Adrenal gland (tissue), 9 donors: ENCODE measurements at regions not wholly inside any gene's neighbourhood (a gene's known extent, or its start where the extent isn't known, plus 50 kb on each side); places are given as distances from the start of the nearest gene placed in this dataset.

Experiments
- DNase-seq, 7 donors: peaks; one replicate each; pipeline ENCODE4 v3.0.0-alpha.2; 2019 to 2020
- H3K27ac ChIP-seq, 5 donors: fragments of 200-600 bp; sonication (generic) in 4 of 5; 1 replicate in 3 of 5; 2 replicates in 2 of 5; pipeline versions ENCODE4 v1.5.1 to v1.8.0; 2016 to 2020; ENCODE audit warnings: mild to moderate bottlenecking in 1 of 5
- H3K27me3 ChIP-seq: fragments of 200-600 bp; 2 replicates; pipeline ENCODE4 v1.8.0; 2021
- H3K36me3 ChIP-seq, 2 donors: fragments of 200-600 bp; replicated peaks in 1 of 2; 1 replicate in 1 of 2; 2 replicates in 1 of 2; pipeline versions ENCODE4 v1.5.1 to v1.8.0; 2018 to 2022
- H3K4me1 ChIP-seq, 2 donors: fragments of 200-600 bp; replicated peaks in 1 of 2; 1 replicate in 1 of 2; 2 replicates in 1 of 2; pipeline versions ENCODE4 v1.5.1 to v1.8.0; 2018 to 2021
- H3K4me3 ChIP-seq, 4 donors: fragments of 200-600 bp; sonication (generic) in 3 of 4; one replicate each; pipeline ENCODE4 v1.5.1; 2016 to 2018
- H3K9me3 ChIP-seq, 3 donors: fragments of 200-600 bp; sonication (generic) in 1 of 3; replicated peaks in 1 of 3; 1 replicate in 2 of 3; 2 replicates in 1 of 3; pipeline versions ENCODE4 v1.5.1 to v1.8.0; 2016 to 2021
- POLR2A ChIP-seq, 2 donors: fragments of 450-650 bp; IDR thresholded peaks; one replicate each; pipeline ENCODE4 v1.6.1; 2017; ENCODE audit warnings: antibody characterized with exemption in 2 of 2, mild to moderate bottlenecking in 2 of 2, moderate library complexity in 1 of 2
- WGBS, 4 donors: extraction: QIAGEN DNeasy Blood & Tissue Kit in 2 of 4; methylation state at CpG; one replicate each; pipeline versions ENCODE4 v1.1.5 to v1.1.7; 2013 to 2017; 5-methylcytosine and 5-hydroxymethylcytosine counted together
- intact Hi-C, 2 donors: fragments of 100-400 bp; cut with DNase I; formaldehyde crosslinking; loops; one replicate each; pipeline versions ENCODE4 v1.14.1 to v1.15.0; 2022 to 2023
- TF ChIP-seq, protein P1 (sequence below), 6 experiments: fragments of 450-650 bp in 4 of 6; fragments of 200-600 bp in 2 of 6; sonication (generic) in 1 of 6; IDR thresholded peaks; 1 replicate in 5 of 6; 2 replicates in 1 of 6; pipeline versions ENCODE4 v1.5.1 to v1.8.0; 2016 to 2021; ENCODE audit warnings: antibody characterized with exemption in 6 of 6, mild to moderate bottlenecking in 2 of 6, moderate library complexity in 1 of 6
- donor health status: healthy with polysubstance abuse.
- donor health status: Bipolar disorder and iron deficiency.
- donor health status: DM: yes; HTN: yes; CAD: no.
- donor health status: DM: no; HTN: no; CAD: no.
- donor health status: DM: no; HTN: no; CAD: no.

DNA sequence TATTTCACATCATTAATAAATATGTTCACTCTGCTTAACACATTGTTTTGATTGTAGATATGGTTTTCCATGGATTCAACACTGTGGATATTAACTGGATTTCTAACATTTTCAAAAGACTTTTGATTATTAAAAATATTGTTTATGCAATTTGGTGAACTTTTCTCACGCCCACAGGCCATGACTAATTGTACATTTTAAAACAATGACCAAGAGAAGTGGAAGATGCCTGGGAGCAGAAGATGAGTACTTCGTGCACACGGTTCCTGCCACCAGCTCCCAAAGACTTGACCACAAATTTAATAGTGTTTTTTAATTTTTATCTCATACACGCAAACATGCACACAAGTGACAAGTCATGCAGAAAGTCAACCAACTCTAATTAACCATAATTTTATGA is 451.0 kb upstream of the ADARB2 start:
- no peak for TF ChIP-seq POLR2A (IDR thresholded peaks at IDR 0.05)
- TF ChIP-seq, protein P1, sequence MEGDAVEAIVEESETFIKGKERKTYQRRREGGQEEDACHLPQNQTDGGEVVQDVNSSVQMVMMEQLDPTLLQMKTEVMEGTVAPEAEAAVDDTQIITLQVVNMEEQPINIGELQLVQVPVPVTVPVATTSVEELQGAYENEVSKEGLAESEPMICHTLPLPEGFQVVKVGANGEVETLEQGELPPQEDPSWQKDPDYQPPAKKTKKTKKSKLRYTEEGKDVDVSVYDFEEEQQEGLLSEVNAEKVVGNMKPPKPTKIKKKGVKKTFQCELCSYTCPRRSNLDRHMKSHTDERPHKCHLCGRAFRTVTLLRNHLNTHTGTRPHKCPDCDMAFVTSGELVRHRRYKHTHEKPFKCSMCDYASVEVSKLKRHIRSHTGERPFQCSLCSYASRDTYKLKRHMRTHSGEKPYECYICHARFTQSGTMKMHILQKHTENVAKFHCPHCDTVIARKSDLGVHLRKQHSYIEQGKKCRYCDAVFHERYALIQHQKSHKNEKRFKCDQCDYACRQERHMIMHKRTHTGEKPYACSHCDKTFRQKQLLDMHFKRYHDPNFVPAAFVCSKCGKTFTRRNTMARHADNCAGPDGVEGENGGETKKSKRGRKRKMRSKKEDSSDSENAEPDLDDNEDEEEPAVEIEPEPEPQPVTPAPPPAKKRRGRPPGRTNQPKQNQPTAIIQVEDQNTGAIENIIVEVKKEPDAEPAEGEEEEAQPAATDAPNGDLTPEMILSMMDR (IDR thresholded peaks at IDR 0.05), result no peak
- intact Hi-C loops, result no loop called here
- Histone ChIP-seq H3K9me3 (no peaks in the 10 kb centered on the region), H3K4me3 (no peak overlapping the region), H3K4me1 (no peaks in the 10 kb centered on the region), H3K27me3 (no peaks in the 10 kb centered on the region), H3K27ac (no peak overlapping the region), H3K36me3 (no peaks in the 10 kb centered on the region)
- DNase-seq, result no peak
- WGBS, 4 donors, result 67 to 74% (median 73%) methylated on average over 4 of the region's 4 CpGs

DNA sequence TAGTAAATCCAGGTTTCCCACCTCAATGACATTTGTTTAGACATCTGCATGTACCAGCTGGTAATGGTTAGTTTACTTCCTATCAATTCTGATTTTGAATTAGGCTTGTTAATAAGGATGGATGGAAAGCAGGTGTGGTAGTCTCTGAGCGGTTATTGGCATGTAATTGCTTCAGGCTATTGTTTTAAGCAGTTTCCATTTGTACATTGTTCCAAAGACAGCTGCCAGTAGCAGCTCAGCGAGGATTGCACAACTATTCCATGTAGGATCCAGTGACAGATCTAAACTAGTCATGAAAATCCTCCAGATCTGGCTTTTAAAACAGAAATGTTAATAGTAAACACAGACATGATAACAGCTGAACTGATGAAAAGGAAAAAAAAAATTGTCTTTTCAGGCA is 436.0 kb upstream of the ADARB2 start:
- no peaks in the 10 kb centered on the region for H3K4me1 ChIP-seq
- 58 to 76% (median 63%) methylated on average over 2 of the region's 2 CpGs for WGBS, 4 donors
- intact Hi-C loops, result no loop called here
- no peak for TF ChIP-seq POLR2A (IDR thresholded peaks at IDR 0.05)
- TF ChIP-seq, protein P1 (IDR thresholded peaks at IDR 0.05), result no peak
- H3K36me3 ChIP-seq, result no peaks in the 10 kb centered on the region
- DNase-seq, result no peak
- H3K9me3 ChIP-seq, result no peaks in the 10 kb centered on the region
- no peaks in the 10 kb centered on the region for H3K27me3 ChIP-seq
- no peak overlapping the region for H3K27ac ChIP-seq
- no peak overlapping the region for H3K4me3 ChIP-seq

DNA sequence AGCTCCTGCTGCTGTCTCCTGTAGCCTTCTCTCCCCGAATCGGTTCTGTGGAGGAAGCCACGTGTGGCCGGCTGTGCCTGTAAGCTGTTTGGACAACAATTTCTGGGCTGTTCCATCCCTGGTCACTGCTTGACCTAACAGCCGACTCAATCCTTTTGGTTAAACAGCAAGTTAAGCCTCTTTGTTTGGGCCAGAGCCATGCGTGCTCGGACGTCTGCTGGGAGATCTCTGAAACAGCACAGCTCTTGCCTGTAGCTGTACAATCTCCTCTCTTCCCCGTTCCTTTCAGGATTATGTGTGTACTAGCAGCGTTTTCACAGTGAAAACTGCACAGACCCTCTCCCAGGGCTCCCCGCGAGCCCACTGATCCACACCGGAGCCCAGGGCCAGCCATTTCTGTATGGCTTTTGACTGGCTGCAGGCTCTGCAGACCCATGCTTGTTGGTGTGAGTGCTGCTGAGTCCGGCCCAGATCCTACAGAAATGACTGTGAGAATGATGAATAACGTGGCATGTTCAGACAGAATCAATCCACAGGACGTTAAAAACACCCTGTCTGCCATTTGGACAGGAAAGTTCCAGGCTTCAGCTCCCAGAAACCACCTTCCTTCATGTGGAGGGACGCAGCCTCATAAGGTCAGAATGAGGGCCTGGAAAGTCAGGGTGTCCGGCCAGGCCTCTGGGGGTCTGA is 428.6 kb upstream of the ADARB2 start:
- H3K4me3 ChIP-seq, result no peak overlapping the region
- 69 to 81% (median 70%) methylated on average over 17 to 18 of the region's 18 CpGs for WGBS, 4 donors
- no peaks in the 10 kb centered on the region for H3K27me3 ChIP-seq
- no peaks in the 10 kb centered on the region for H3K4me1 ChIP-seq
- intact Hi-C loops, result no loop called here
- DNase-seq, result no peak
- TF ChIP-seq, protein P1 (IDR thresholded peaks at IDR 0.05), result no peak
- no peak for TF ChIP-seq POLR2A (IDR thresholded peaks at IDR 0.05)
- no peak overlapping the region for H3K27ac ChIP-seq
- H3K36me3 ChIP-seq, result no peaks in the 10 kb centered on the region
- H3K9me3 ChIP-seq, result no peaks in the 10 kb centered on the region

DNA sequence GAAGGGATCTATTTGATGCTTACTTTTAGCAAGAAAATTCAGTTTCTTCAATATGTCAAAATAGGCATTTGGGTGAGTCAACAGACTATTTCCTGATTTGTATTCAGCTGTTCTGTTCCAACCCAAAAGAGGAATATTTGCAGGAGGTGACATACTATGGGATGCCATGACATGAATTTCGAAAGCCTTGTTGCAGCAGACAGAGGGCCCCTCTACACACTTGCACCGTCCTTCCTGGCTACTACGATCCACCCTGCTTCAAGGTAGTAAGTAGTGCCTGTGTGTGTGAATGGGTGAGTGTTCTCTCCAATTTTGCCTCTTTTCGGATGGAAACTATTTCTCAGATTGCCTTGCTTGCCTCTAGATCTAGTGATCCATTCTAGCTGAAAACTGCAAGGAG is 413.0 kb upstream of the ADARB2 start:
- WGBS, 4 donors, result 65 to 72% (median 70%) methylated on average over 4 of the region's 4 CpGs
- no peaks in the 10 kb centered on the region for H3K36me3 ChIP-seq

More for the DNA sequence above, 413.0 kb upstream of the ADARB2 start:
- TF ChIP-seq, protein P1 (IDR thresholded peaks at IDR 0.05), result no peak
- TF ChIP-seq POLR2A (IDR thresholded peaks at IDR 0.05), result no peak
- no peaks in the 10 kb centered on the region for H3K4me1 ChIP-seq
- no peak for DNase-seq
- no peaks in the 10 kb centered on the region for H3K27me3 ChIP-seq
- intact Hi-C loops, result no loop called here
- H3K4me3 ChIP-seq, result no peak overlapping the region
- H3K9me3 ChIP-seq, result no peaks in the 10 kb centered on the region
- H3K27ac ChIP-seq, result no peak overlapping the region
